ENCODE measurements at regions not wholly inside any gene's neighbourhood (a gene's known extent, or its start where the extent isn't known, plus 50 kb on each side); places are given as distances from the start of the nearest gene placed in this dataset.

DNA sequence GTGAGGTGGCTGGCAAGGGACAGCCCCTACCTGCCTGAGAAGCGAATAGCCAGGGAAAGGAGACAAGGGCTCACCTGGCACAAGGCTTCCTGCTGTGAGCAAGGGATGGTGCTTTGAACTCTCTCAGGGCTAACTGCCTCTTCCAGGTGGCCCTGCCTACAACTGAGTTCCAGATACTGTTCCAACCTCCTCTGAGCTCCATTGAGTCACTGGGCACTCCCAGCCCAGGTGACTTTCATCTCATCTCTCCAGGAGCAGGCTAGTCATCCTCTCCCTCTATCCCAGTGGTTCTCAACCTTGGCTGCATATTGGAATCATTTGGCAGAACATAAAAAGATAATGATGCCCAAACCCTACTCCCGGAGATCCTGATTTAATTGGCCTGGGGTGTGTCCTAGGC, 374.0 kb upstream of the ZFP64 start:
- TF ChIP-seq POLR2AphosphoS5 (IDR thresholded peaks at IDR 0.05) (no peak), POLR2A (IDR thresholded peaks at IDR 0.05) (no peak)
- TF ChIP-seq, protein P1, sequence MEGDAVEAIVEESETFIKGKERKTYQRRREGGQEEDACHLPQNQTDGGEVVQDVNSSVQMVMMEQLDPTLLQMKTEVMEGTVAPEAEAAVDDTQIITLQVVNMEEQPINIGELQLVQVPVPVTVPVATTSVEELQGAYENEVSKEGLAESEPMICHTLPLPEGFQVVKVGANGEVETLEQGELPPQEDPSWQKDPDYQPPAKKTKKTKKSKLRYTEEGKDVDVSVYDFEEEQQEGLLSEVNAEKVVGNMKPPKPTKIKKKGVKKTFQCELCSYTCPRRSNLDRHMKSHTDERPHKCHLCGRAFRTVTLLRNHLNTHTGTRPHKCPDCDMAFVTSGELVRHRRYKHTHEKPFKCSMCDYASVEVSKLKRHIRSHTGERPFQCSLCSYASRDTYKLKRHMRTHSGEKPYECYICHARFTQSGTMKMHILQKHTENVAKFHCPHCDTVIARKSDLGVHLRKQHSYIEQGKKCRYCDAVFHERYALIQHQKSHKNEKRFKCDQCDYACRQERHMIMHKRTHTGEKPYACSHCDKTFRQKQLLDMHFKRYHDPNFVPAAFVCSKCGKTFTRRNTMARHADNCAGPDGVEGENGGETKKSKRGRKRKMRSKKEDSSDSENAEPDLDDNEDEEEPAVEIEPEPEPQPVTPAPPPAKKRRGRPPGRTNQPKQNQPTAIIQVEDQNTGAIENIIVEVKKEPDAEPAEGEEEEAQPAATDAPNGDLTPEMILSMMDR (IDR thresholded peaks at IDR 0.05), result no peak
- intact Hi-C loops (cut with DNase I), result no loop called here
- Histone ChIP-seq H3K4me1 (replicated peaks) (no peaks in the 10 kb centered on the region), H3K4me3 (no peak overlapping the region), H3K27me3 (replicated peaks; ENCODE audit: insufficient read depth) (no peaks in the 10 kb centered on the region), H3K9me3 (no peaks in the 10 kb centered on the region), H3K27ac (no peak overlapping the region), H3K36me3 (no peaks in the 10 kb centered on the region)
- no peak for DNase-seq (ENCODE audit: low spot score)
- 77% methylated on average over 2 of the region's 2 CpGs for WGBS

DNA sequence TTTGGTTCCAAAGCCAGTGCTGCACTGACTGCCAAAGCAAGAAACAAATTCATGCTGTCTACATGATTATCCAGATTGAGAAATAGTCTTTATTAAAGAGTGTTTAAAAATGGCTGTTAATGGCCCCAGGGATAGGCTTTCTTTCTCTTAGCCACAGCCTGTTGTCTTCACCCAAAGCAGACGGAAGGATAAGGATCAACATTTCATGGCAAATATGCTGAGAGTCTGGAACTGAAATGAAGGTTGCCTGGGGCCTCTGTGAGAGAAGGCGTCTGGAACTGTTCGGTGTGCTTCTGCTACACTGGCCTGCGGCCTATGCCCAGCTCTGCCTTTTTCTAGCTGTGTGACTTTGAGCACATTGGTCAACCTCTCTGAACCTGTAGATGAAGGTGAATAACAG, 373.0 kb upstream of the ZFP64 start:
- intact Hi-C loops (cut with DNase I), result no loop called here

GRCh38 chr20:52552181-52552872, 360.7 kb upstream of the ZFP64 start:
- 55% methylated on average over 12 of the region's 12 CpGs for WGBS
- Histone ChIP-seq H3K27ac (no peak overlapping the region), H3K9me3 (no peaks in the 10 kb centered on the region), H3K36me3 (no peaks in the 10 kb centered on the region), H3K4me3 (no peak overlapping the region), H3K4me1 (replicated peaks) (no peaks in the 10 kb centered on the region), H3K27me3 (replicated peaks; ENCODE audit: insufficient read depth) (no peaks in the 10 kb centered on the region)
- TF ChIP-seq, protein P1 (IDR thresholded peaks at IDR 0.05), result no peak
- no peak for TF ChIP-seq POLR2AphosphoS5 (IDR thresholded peaks at IDR 0.05)
- TF ChIP-seq POLR2A (IDR thresholded peaks at IDR 0.05), result no peak
- intact Hi-C loops (cut with DNase I), result no loop called here
- DNase-seq (ENCODE audit: low spot score), result no peak

More for the DNA sequence above, 373.0 kb upstream of the ZFP64 start:
- TF ChIP-seq POLR2A (IDR thresholded peaks at IDR 0.05) (no peak), POLR2AphosphoS5 (IDR thresholded peaks at IDR 0.05) (no peak)
- TF ChIP-seq, protein P1 (IDR thresholded peaks at IDR 0.05), result no peak
- Histone ChIP-seq H3K36me3 (no peaks in the 10 kb centered on the region), H3K4me3 (no peak overlapping the region), H3K27me3 (replicated peaks; ENCODE audit: insufficient read depth) (no peaks in the 10 kb centered on the region), H3K27ac (no peak overlapping the region), H3K4me1 (replicated peaks) (no peaks in the 10 kb centered on the region), H3K9me3 (no peaks in the 10 kb centered on the region)
- DNase-seq (ENCODE audit: low spot score), result no peak
- 89% methylated on average over 4 of the region's 4 CpGs for WGBS

DNA sequence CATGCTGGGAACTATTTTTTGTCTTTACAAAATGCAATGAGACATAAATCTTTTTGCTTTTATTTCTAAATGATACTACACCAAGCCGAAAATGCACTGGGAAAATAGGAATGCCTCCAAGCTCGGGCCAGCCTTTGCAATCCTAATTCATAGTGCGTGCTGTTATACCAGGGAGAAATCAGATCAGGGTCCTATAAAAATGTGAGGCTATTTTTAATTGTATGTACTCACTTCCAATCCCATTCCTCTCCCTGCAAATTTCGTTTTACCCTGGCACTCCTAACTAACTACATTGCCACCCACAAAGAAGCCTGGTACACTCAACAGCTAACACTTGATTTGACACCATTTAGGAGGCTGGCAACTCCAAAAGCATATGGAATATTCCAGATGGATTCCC, 350.6 kb upstream of the ZFP64 start:
- Histone ChIP-seq H3K27ac (no peak overlapping the region), H3K4me3 (no peak overlapping the region), H3K36me3 (no peaks in the 10 kb centered on the region), H3K9me3 (no peaks in the 10 kb centered on the region), H3K27me3 (replicated peaks; ENCODE audit: insufficient read depth) (no peaks in the 10 kb centered on the region), H3K4me1 (replicated peaks) (no peaks in the 10 kb centered on the region)
- intact Hi-C loops (cut with DNase I), result no loop called here
- 47% methylated on average over 4 of the region's 4 CpGs for WGBS
- TF ChIP-seq, protein P1 (IDR thresholded peaks at IDR 0.05), result no peak
- DNase-seq (ENCODE audit: low spot score), result no peak

DNA sequence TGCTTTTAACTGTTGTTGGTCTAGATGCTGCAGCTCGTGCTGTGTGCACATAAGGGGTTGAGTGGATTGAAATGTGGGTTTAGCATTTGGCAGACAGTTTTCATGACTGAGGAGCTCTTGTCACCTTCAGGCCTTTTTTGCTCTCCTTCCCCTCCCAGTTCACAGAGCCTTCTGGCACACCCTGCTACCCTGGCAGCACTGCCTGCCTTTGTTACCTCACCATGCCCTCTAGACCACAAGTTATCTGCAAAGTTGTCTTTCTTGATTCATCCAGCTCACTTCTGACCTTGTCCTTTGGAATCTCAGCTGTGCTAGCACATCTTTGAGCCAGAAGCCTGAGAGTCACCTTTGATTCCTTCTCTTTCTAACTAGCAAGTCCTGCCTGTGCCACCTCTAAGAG, 348.9 kb upstream of the ZFP64 start:
- intact Hi-C loops (cut with DNase I), result no loop called here
- TF ChIP-seq, protein P1 (IDR thresholded peaks at IDR 0.05), result no peak
- TF ChIP-seq POLR2AphosphoS5 (IDR thresholded peaks at IDR 0.05) (no peak), POLR2A (IDR thresholded peaks at IDR 0.05) (no peak)
- 65% methylated on average over 1 of the region's 1 CpG for WGBS
- H3K36me3 ChIP-seq, result no peaks in the 10 kb centered on the region
- H3K4me1 ChIP-seq (replicated peaks), result no peaks in the 10 kb centered on the region
- no peak overlapping the region for H3K27ac ChIP-seq
- H3K9me3 ChIP-seq, result no peaks in the 10 kb centered on the region
- no peaks in the 10 kb centered on the region for H3K27me3 ChIP-seq (replicated peaks; ENCODE audit: insufficient read depth)
- no peak overlapping the region for H3K4me3 ChIP-seq
- DNase-seq (ENCODE audit: low spot score), result no peak

Measured in prostate gland (tissue), 2 donors.